ENCODE measurements at regions not wholly inside any gene's neighbourhood (a gene's known extent, or its start where the extent isn't known, plus 50 kb on each side); places are given as distances from the start of the nearest gene placed in this dataset.
A peak's percentile ranks its signal among the peaks of the same experiment; 100 is the strongest.

GRCh38 chr13:69591437-69591836 lies 516.2 kb upstream of the ATXN8OS start:
- H3K27me3 ChIP-seq (ENCODE audit: control insufficient read depth in 3 of 3, insufficient read depth in 3 of 3, low read length in 3 of 3) = no peaks in the 10 kb centered on the region
- H3K36me3 ChIP-seq (ENCODE audit: control insufficient read depth in 3 of 3, insufficient read depth in 2 of 3, low read depth in 1 of 3, low read length in 3 of 3) = no peaks in the 10 kb centered on the region
- 36 to 49% (median 41%) methylated on average over 2 of the region's 2 CpGs for WGBS, 3 donors
- DNase-seq (no peak), FAIRE-seq (no peak)
- H3K9me3 ChIP-seq (ENCODE audit: control insufficient read depth in 2 of 2, insufficient read depth in 1 of 2, low read depth in 1 of 2, low read length in 1 of 2) = no peaks in the 10 kb centered on the region
- H3K4me3 ChIP-seq (ENCODE audit: low read depth in 1 of 3, low read length in 3 of 3) = no peak overlapping the region
- H3K4me1 ChIP-seq (ENCODE audit: control insufficient read depth in 3 of 3, insufficient read depth in 2 of 3, low read depth in 1 of 3, low read length in 2 of 3) = no peaks in the 10 kb centered on the region
- no peak overlapping the region for H3K27ac ChIP-seq (ENCODE audit: low read depth in 1 of 3, low read length in 2 of 3)

- 71 to 81% (median 77%) methylated on average over 5 of the region's 5 CpGs for WGBS, 3 donors
- H3K27me3 ChIP-seq (ENCODE audit: control insufficient read depth in 3 of 3, insufficient read depth in 3 of 3, low read length in 3 of 3) = no peaks in the 10 kb centered on the region
- no peaks in the 10 kb centered on the region for H3K4me1 ChIP-seq (ENCODE audit: control insufficient read depth in 3 of 3, insufficient read depth in 2 of 3, low read depth in 1 of 3, low read length in 2 of 3)
- DNase-seq (no peak), FAIRE-seq (no peak)
- no peaks in the 10 kb centered on the region for H3K36me3 ChIP-seq (ENCODE audit: control insufficient read depth in 3 of 3, insufficient read depth in 2 of 3, low read depth in 1 of 3, low read length in 3 of 3)
- no peak overlapping the region for H3K27ac ChIP-seq (ENCODE audit: low read depth in 1 of 3, low read length in 2 of 3)
- no peaks in the 10 kb centered on the region for H3K9me3 ChIP-seq (ENCODE audit: control insufficient read depth in 2 of 2, insufficient read depth in 1 of 2, low read depth in 1 of 2, low read length in 1 of 2)
- no peak overlapping the region for H3K4me3 ChIP-seq (ENCODE audit: low read depth in 1 of 3, low read length in 3 of 3)
These were observed 517.9 kb upstream of the ATXN8OS start for GRCh38 chr13:69589531-69590235.

DNA sequence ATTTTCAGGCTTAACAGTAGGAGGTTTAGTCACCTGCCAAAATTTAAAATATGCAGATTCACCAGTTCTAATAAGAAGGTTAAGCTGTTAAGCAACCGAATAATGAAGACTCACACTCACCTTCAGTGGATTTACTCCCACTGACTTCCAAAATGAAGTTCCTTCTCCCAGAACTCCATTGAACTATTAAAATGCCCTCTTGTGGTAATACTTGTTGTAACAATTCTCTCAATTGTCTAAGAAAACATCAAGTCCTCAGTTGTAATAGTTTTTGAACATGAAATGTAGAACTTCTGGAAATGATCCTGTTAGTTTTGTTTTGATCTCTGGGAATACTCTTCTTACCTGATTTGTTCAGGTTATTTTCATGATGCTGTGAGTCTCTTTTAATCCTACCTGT lies 522.0 kb upstream of the ATXN8OS start:
- FAIRE-seq (no peak), DNase-seq (no peak)
- Histone ChIP-seq H3K4me3 (ENCODE audit: low read depth in 1 of 3, low read length in 3 of 3) (no peak overlapping the region), H3K36me3 (ENCODE audit: control insufficient read depth in 3 of 3, insufficient read depth in 2 of 3, low read depth in 1 of 3, low read length in 3 of 3) (no peaks in the 10 kb centered on the region), H3K27me3 (ENCODE audit: control insufficient read depth in 3 of 3, insufficient read depth in 3 of 3, low read length in 3 of 3) (no peaks in the 10 kb centered on the region), H3K27ac (ENCODE audit: low read depth in 1 of 3, low read length in 2 of 3) (no peak overlapping the region), H3K4me1 (ENCODE audit: control insufficient read depth in 3 of 3, insufficient read depth in 2 of 3, low read depth in 1 of 3, low read length in 2 of 3) (no peaks in the 10 kb centered on the region), H3K9me3 (ENCODE audit: control insufficient read depth in 2 of 2, insufficient read depth in 1 of 2, low read depth in 1 of 2, low read length in 1 of 2) (no peaks in the 10 kb centered on the region)
- 64 to 76% (median 76%) methylated on average over 1 of the region's 1 CpG for WGBS, 3 donors

GRCh38 chr13:69580255-69580654 lies 527.4 kb upstream of the ATXN8OS start:
- Histone ChIP-seq H3K27ac (ENCODE audit: low read depth in 1 of 3, low read length in 2 of 3) (no peak overlapping the region), H3K4me1 (ENCODE audit: control insufficient read depth in 3 of 3, insufficient read depth in 2 of 3, low read depth in 1 of 3, low read length in 2 of 3) (no peaks in the 10 kb centered on the region), H3K4me3 (ENCODE audit: low read depth in 1 of 3, low read length in 3 of 3) (no peak overlapping the region), H3K9me3 (ENCODE audit: control insufficient read depth in 2 of 2, insufficient read depth in 1 of 2, low read depth in 1 of 2, low read length in 1 of 2) (no peaks in the 10 kb centered on the region), H3K27me3 (ENCODE audit: control insufficient read depth in 3 of 3, insufficient read depth in 3 of 3, low read length in 3 of 3) (no peaks in the 10 kb centered on the region), H3K36me3 (ENCODE audit: control insufficient read depth in 3 of 3, insufficient read depth in 2 of 3, low read depth in 1 of 3, low read length in 3 of 3) (no peaks in the 10 kb centered on the region)
- WGBS, 3 donors = 66 to 69% (median 66%) methylated on average over 3 of the region's 3 CpGs
- no peak for DNase-seq
- FAIRE-seq = no peak

DNA sequence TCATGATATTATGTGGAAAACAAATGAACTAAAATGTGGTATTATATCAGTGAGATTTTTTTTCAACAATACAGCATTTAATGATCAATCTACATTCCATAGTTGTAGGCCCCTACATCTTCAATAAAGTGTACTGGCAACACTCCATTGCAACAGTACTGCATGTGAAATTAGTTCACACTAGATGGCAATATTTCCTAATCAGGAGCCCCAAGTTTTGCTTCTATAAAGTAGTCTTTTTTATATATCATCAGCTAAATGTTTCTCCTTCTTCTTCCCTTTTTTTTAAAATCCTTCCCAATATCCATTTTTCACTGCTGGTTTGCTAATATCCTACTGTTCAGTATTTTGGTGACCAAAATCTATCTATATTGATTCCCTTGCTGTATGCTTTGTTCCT lies 528.3 kb upstream of the ATXN8OS start:
- Histone ChIP-seq H3K27me3 (ENCODE audit: control insufficient read depth in 3 of 3, insufficient read depth in 3 of 3, low read length in 3 of 3) (no peaks in the 10 kb centered on the region), H3K4me3 (ENCODE audit: low read depth in 1 of 3, low read length in 3 of 3) (no peak overlapping the region), H3K27ac (ENCODE audit: low read depth in 1 of 3, low read length in 2 of 3) (no peak overlapping the region), H3K36me3 (ENCODE audit: control insufficient read depth in 3 of 3, insufficient read depth in 2 of 3, low read depth in 1 of 3, low read length in 3 of 3) (no peaks in the 10 kb centered on the region), H3K4me1 (ENCODE audit: control insufficient read depth in 3 of 3, insufficient read depth in 2 of 3, low read depth in 1 of 3, low read length in 2 of 3) (no peaks in the 10 kb centered on the region), H3K9me3 (ENCODE audit: control insufficient read depth in 2 of 2, insufficient read depth in 1 of 2, low read depth in 1 of 2, low read length in 1 of 2) (no peaks in the 10 kb centered on the region)
- peak in 1 of 2 donors; percentile 25 for DNase-seq
- no peak for FAIRE-seq

GRCh38 chr13:69571606-69572323 lies 535.9 kb upstream of the ATXN8OS start:
- Histone ChIP-seq H3K27ac (ENCODE audit: low read depth in 1 of 3, low read length in 2 of 3) (no peak overlapping the region), H3K4me3 (ENCODE audit: low read depth in 1 of 3, low read length in 3 of 3) (no peak overlapping the region), H3K4me1 (ENCODE audit: control insufficient read depth in 3 of 3, insufficient read depth in 2 of 3, low read depth in 1 of 3, low read length in 2 of 3) (no peaks in the 10 kb centered on the region), H3K36me3 (ENCODE audit: control insufficient read depth in 3 of 3, insufficient read depth in 2 of 3, low read depth in 1 of 3, low read length in 3 of 3) (no peaks in the 10 kb centered on the region), H3K27me3 (ENCODE audit: control insufficient read depth in 3 of 3, insufficient read depth in 3 of 3, low read length in 3 of 3) (no peaks in the 10 kb centered on the region), H3K9me3 (ENCODE audit: control insufficient read depth in 2 of 2, insufficient read depth in 1 of 2, low read depth in 1 of 2, low read length in 1 of 2) (no peaks in the 10 kb centered on the region)
- FAIRE-seq (no peak), DNase-seq (no peak)
- WGBS, 3 donors = 62 to 76% (median 67%) methylated on average over 1 of the region's 1 CpG

DNA sequence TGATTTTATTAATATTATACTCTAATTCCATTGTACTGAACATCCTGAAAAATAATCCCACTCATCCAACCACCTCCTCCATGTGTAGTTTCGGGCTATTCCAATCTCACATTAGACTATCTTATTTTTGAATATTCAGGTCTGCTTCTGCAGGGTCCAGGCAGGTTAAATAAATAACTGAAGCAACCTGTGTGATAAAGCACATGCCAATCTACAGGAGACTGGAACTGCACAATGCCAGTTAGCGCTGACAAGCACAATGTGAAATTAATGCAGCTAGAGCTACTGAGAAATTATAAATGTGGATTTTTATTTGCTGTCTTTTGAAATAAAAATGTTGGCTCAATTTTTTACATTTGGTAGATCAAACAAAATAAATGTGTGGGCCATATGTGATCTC lies 540.1 kb upstream of the ATXN8OS start:
- DNase-seq (no peak), FAIRE-seq (no peak)
- H3K4me3 ChIP-seq (ENCODE audit: low read depth in 1 of 3, low read length in 3 of 3) = no peak overlapping the region
- no peaks in the 10 kb centered on the region for H3K4me1 ChIP-seq (ENCODE audit: control insufficient read depth in 3 of 3, insufficient read depth in 2 of 3, low read depth in 1 of 3, low read length in 2 of 3)
- no peaks in the 10 kb centered on the region for H3K27me3 ChIP-seq (ENCODE audit: control insufficient read depth in 3 of 3, insufficient read depth in 3 of 3, low read length in 3 of 3)
- H3K27ac ChIP-seq (ENCODE audit: low read depth in 1 of 3, low read length in 2 of 3) = no peak overlapping the region
- 76 to 92% (median 88%) methylated on average over 2 of the region's 2 CpGs for WGBS, 3 donors
- H3K9me3 ChIP-seq (ENCODE audit: control insufficient read depth in 2 of 2, insufficient read depth in 1 of 2, low read depth in 1 of 2, low read length in 1 of 2) = no peaks in the 10 kb centered on the region
- no peaks in the 10 kb centered on the region for H3K36me3 ChIP-seq (ENCODE audit: control insufficient read depth in 3 of 3, insufficient read depth in 2 of 3, low read depth in 1 of 3, low read length in 3 of 3)

DNA sequence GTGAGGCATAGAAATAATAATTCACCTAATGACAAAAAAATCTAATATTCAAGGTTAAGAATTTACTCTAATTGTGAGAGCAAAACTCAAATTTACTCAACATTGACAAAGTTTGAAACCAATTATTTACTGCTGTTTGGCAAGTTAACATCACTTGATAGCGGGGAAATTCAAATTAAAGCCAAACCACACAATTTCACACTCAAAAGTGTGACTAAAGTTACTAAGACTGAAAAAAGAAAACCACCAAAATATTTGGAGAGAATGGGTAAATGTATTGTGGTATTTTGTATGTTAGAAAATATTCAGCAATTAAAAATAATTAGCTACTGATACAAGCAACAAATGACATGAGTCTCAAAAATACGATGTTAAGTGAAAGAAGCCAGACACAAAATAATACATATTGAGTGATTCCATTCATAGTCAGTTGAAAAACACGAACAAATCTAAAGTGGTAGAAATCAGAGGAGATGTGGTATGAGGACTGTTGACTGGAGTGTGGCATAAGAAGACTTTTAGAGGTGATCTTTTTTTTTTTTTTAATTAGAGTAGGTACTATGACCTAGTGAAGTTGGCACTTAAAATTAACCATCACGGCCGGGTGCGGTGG lies 541.4 kb upstream of the ATXN8OS start:
- 87 to 95% (median 89%) methylated on average over 6 of the region's 6 CpGs for WGBS, 3 donors
- DNase-seq (no peak), FAIRE-seq (no peak)
- Histone ChIP-seq H3K9me3 (ENCODE audit: control insufficient read depth in 2 of 2, insufficient read depth in 1 of 2, low read depth in 1 of 2, low read length in 1 of 2) (no peaks in the 10 kb centered on the region), H3K27ac (ENCODE audit: low read depth in 1 of 3, low read length in 2 of 3) (no peak overlapping the region), H3K27me3 (ENCODE audit: control insufficient read depth in 3 of 3, insufficient read depth in 3 of 3, low read length in 3 of 3) (no peaks in the 10 kb centered on the region), H3K4me1 (ENCODE audit: control insufficient read depth in 3 of 3, insufficient read depth in 2 of 3, low read depth in 1 of 3, low read length in 2 of 3) (no peaks in the 10 kb centered on the region), H3K4me3 (ENCODE audit: low read depth in 1 of 3, low read length in 3 of 3) (no peak overlapping the region), H3K36me3 (ENCODE audit: control insufficient read depth in 3 of 3, insufficient read depth in 2 of 3, low read depth in 1 of 3, low read length in 3 of 3) (no peaks in the 10 kb centered on the region)
